ENCODE measurements at regions not wholly inside any gene's neighbourhood (a gene's known extent, or its start where the extent isn't known, plus 50 kb on each side); places are given as distances from the start of the nearest gene placed in this dataset.

GRCh38 chr18:34159691-34160185 lies 65.0 kb downstream of the NOL4 start:
- H3K27me3 ChIP-seq (replicated peaks in 2 of 5; ENCODE audit: control insufficient read depth in 4 of 5, insufficient read depth in 5 of 5, low read length in 4 of 5): peaks cover 0 to 51% (median 23%) of the 10 kb centered on the region in 5 experiments
- DNase-seq: no peak
- CTCF ChIA-PET: no interaction called here
- H3K36me3 ChIP-seq (ENCODE audit: control insufficient read depth in 4 of 4, insufficient read depth in 4 of 4, low read length in 3 of 4): no peaks in the 10 kb centered on the region
- 52% methylated on average over 11 of the region's 14 CpGs for WGBS (ENCODE audit: insufficient coverage)
- peaks cover 0 to 4% (median 0%) of the 10 kb centered on the region in 5 experiments for H3K9me3 ChIP-seq (ENCODE audit: control extremely low read depth in 1 of 5, control insufficient read depth in 4 of 5, insufficient read depth in 2 of 5, low read depth in 1 of 5, low read length in 4 of 5)
- peaks cover 0 to 7% (median 2%) of the 10 kb centered on the region in 4 experiments for H3K4me1 ChIP-seq (ENCODE audit: control extremely low read depth in 1 of 4, control insufficient read depth in 4 of 4, insufficient read depth in 4 of 4, low read length in 3 of 4)
- POLR2A ChIA-PET: no interaction called here
- no peak overlapping the region for H3K4me3 ChIP-seq (ENCODE audit: control insufficient read depth in 1 of 7, extremely low read depth in 1 of 7, insufficient read depth in 4 of 7, low read depth in 2 of 7, low read length in 6 of 7)
- H3K27ac ChIP-seq (ENCODE audit: insufficient read depth in 1 of 2, low read depth in 1 of 2, low read length in 2 of 2, poor library complexity in 1 of 2, severe bottlenecking in 2 of 2): no peak overlapping the region

GRCh38 chr18:34158881-34159690 lies 65.6 kb downstream of the NOL4 start:
- H3K27ac ChIP-seq (ENCODE audit: insufficient read depth in 1 of 2, low read depth in 1 of 2, low read length in 2 of 2, poor library complexity in 1 of 2, severe bottlenecking in 2 of 2): no peak overlapping the region
- H3K36me3 ChIP-seq (ENCODE audit: control insufficient read depth in 4 of 4, insufficient read depth in 4 of 4, low read length in 3 of 4): no peaks in the 10 kb centered on the region
- peaks cover 0 to 4% (median 0%) of the 10 kb centered on the region in 5 experiments for H3K9me3 ChIP-seq (ENCODE audit: control extremely low read depth in 1 of 5, control insufficient read depth in 4 of 5, insufficient read depth in 2 of 5, low read depth in 1 of 5, low read length in 4 of 5)
- ChIA-PET POLR2A (no interaction called here), CTCF (no interaction called here)
- H3K27me3 ChIP-seq (replicated peaks in 2 of 5; ENCODE audit: control insufficient read depth in 4 of 5, insufficient read depth in 5 of 5, low read length in 4 of 5): peaks cover 0 to 51% (median 23%) of the 10 kb centered on the region in 5 experiments
- peak overlapping the region in 2 of 7 experiments; percentile 33 to 38 for H3K4me3 ChIP-seq (ENCODE audit: control insufficient read depth in 1 of 7, extremely low read depth in 1 of 7, insufficient read depth in 4 of 7, low read depth in 2 of 7, low read length in 6 of 7)
- 1% methylated on average over 44 of the region's 54 CpGs for WGBS (ENCODE audit: insufficient coverage)
- DNase-seq: peak in 2 of 3 donors; percentile 3 to 8
- peaks cover 0 to 7% (median 2%) of the 10 kb centered on the region in 4 experiments for H3K4me1 ChIP-seq (ENCODE audit: control extremely low read depth in 1 of 4, control insufficient read depth in 4 of 4, insufficient read depth in 4 of 4, low read length in 3 of 4)

- Histone ChIP-seq H3K27me3 (replicated peaks in 2 of 5; ENCODE audit: control insufficient read depth in 4 of 5, insufficient read depth in 5 of 5, low read length in 4 of 5) (peaks cover 0 to 23% (median 13%) of the 10 kb centered on the region in 5 experiments), H3K4me3 (ENCODE audit: control insufficient read depth in 1 of 7, extremely low read depth in 1 of 7, insufficient read depth in 4 of 7, low read depth in 2 of 7, low read length in 6 of 7) (no peak overlapping the region), H3K9me3 (ENCODE audit: control extremely low read depth in 1 of 5, control insufficient read depth in 4 of 5, insufficient read depth in 2 of 5, low read depth in 1 of 5, low read length in 4 of 5) (peaks cover 0 to 1% (median 0%) of the 10 kb centered on the region in 5 experiments), H3K27ac (ENCODE audit: insufficient read depth in 1 of 2, low read depth in 1 of 2, low read length in 2 of 2, poor library complexity in 1 of 2, severe bottlenecking in 2 of 2) (no peak overlapping the region), H3K36me3 (ENCODE audit: control insufficient read depth in 4 of 4, insufficient read depth in 4 of 4, low read length in 3 of 4) (no peaks in the 10 kb centered on the region), H3K4me1 (ENCODE audit: control extremely low read depth in 1 of 4, control insufficient read depth in 4 of 4, insufficient read depth in 4 of 4, low read length in 3 of 4) (no peaks in the 10 kb centered on the region)
- peak in 2 of 3 donors; percentile 1 to 2 for DNase-seq
- no CpG with 5 or more reads among the region's 1 CpG for WGBS (ENCODE audit: insufficient coverage)
- POLR2A ChIA-PET: no interaction called here
- CTCF ChIA-PET: no interaction called here
These were observed 71.0 kb downstream of the NOL4 start for GRCh38 chr18:34153711-34154110.

GRCh38 chr18:34131006-34131405 lies 93.7 kb downstream of the NOL4 start:
- Histone ChIP-seq H3K4me3 (ENCODE audit: control insufficient read depth in 1 of 7, extremely low read depth in 1 of 7, insufficient read depth in 4 of 7, low read depth in 2 of 7, low read length in 6 of 7) (no peak overlapping the region), H3K4me1 (ENCODE audit: control extremely low read depth in 1 of 4, control insufficient read depth in 4 of 4, insufficient read depth in 4 of 4, low read length in 3 of 4) (no peaks in the 10 kb centered on the region), H3K36me3 (ENCODE audit: control insufficient read depth in 4 of 4, insufficient read depth in 4 of 4, low read length in 3 of 4) (no peaks in the 10 kb centered on the region), H3K27ac (ENCODE audit: insufficient read depth in 1 of 2, low read depth in 1 of 2, low read length in 2 of 2, poor library complexity in 1 of 2, severe bottlenecking in 2 of 2) (no peak overlapping the region), H3K9me3 (ENCODE audit: control extremely low read depth in 1 of 5, control insufficient read depth in 4 of 5, insufficient read depth in 2 of 5, low read depth in 1 of 5, low read length in 4 of 5) (no peaks in the 10 kb centered on the region), H3K27me3 (replicated peaks in 2 of 5; ENCODE audit: control insufficient read depth in 4 of 5, insufficient read depth in 5 of 5, low read length in 4 of 5) (peaks cover 0 to 2% (median 0%) of the 10 kb centered on the region in 5 experiments)
- no CpG with 5 or more reads among the region's 1 CpG for WGBS (ENCODE audit: insufficient coverage)
- POLR2A ChIA-PET: no interaction called here
- no peak for DNase-seq
- CTCF ChIA-PET: no interaction called here

GRCh38 chr18:34128436-34128835 lies 96.3 kb downstream of the NOL4 start:
- Histone ChIP-seq H3K9me3 (ENCODE audit: control extremely low read depth in 1 of 5, control insufficient read depth in 4 of 5, insufficient read depth in 2 of 5, low read depth in 1 of 5, low read length in 4 of 5) (no peaks in the 10 kb centered on the region), H3K27me3 (replicated peaks in 2 of 5; ENCODE audit: control insufficient read depth in 4 of 5, insufficient read depth in 5 of 5, low read length in 4 of 5) (peaks cover 0 to 2% (median 0%) of the 10 kb centered on the region in 5 experiments), H3K4me1 (ENCODE audit: control extremely low read depth in 1 of 4, control insufficient read depth in 4 of 4, insufficient read depth in 4 of 4, low read length in 3 of 4) (no peaks in the 10 kb centered on the region), H3K36me3 (ENCODE audit: control insufficient read depth in 4 of 4, insufficient read depth in 4 of 4, low read length in 3 of 4) (no peaks in the 10 kb centered on the region), H3K4me3 (ENCODE audit: control insufficient read depth in 1 of 7, extremely low read depth in 1 of 7, insufficient read depth in 4 of 7, low read depth in 2 of 7, low read length in 6 of 7) (no peak overlapping the region), H3K27ac (ENCODE audit: insufficient read depth in 1 of 2, low read depth in 1 of 2, low read length in 2 of 2, poor library complexity in 1 of 2, severe bottlenecking in 2 of 2) (no peak overlapping the region)
- ChIA-PET CTCF (no interaction called here), POLR2A (no interaction called here)
- no peak for DNase-seq

GRCh38 chr18:34126121-34126520 lies 98.6 kb downstream of the NOL4 start:
- DNase-seq: no peak
- ChIA-PET POLR2A (interaction anchor here (0.6 kb wide), 1 partner anchor 634 kb away, joined by 3 read pairs; no protein-coding TSS in a partner anchor), CTCF (interaction anchor here (1.0 kb wide), 1 partner anchor 197 kb away, joined by 4 read pairs; no protein-coding TSS in a partner anchor)
- Histone ChIP-seq H3K9me3 (ENCODE audit: control extremely low read depth in 1 of 5, control insufficient read depth in 4 of 5, insufficient read depth in 2 of 5, low read depth in 1 of 5, low read length in 4 of 5) (no peaks in the 10 kb centered on the region), H3K4me1 (ENCODE audit: control extremely low read depth in 1 of 4, control insufficient read depth in 4 of 4, insufficient read depth in 4 of 4, low read length in 3 of 4) (no peaks in the 10 kb centered on the region), H3K27ac (ENCODE audit: insufficient read depth in 1 of 2, low read depth in 1 of 2, low read length in 2 of 2, poor library complexity in 1 of 2, severe bottlenecking in 2 of 2) (no peak overlapping the region), H3K36me3 (ENCODE audit: control insufficient read depth in 4 of 4, insufficient read depth in 4 of 4, low read length in 3 of 4) (no peaks in the 10 kb centered on the region), H3K27me3 (replicated peaks in 2 of 5; ENCODE audit: control insufficient read depth in 4 of 5, insufficient read depth in 5 of 5, low read length in 4 of 5) (peaks cover 0 to 2% (median 0%) of the 10 kb centered on the region in 5 experiments), H3K4me3 (ENCODE audit: control insufficient read depth in 1 of 7, extremely low read depth in 1 of 7, insufficient read depth in 4 of 7, low read depth in 2 of 7, low read length in 6 of 7) (no peak overlapping the region)
- WGBS (ENCODE audit: insufficient coverage): no CpG with 5 or more reads among the region's 3 CpGs

- ChIA-PET POLR2A (no interaction called here), CTCF (interaction anchor here (0.6 to 2.5 kb wide), 6 partner anchors 10 to 666 kb away, joined by 3 to 10 read pairs (median 4); no protein-coding TSS in a partner anchor)
- no peaks in the 10 kb centered on the region for H3K27me3 ChIP-seq (replicated peaks in 2 of 5; ENCODE audit: control insufficient read depth in 4 of 5, insufficient read depth in 5 of 5, low read length in 4 of 5)
- no peaks in the 10 kb centered on the region for H3K9me3 ChIP-seq (ENCODE audit: control extremely low read depth in 1 of 5, control insufficient read depth in 4 of 5, insufficient read depth in 2 of 5, low read depth in 1 of 5, low read length in 4 of 5)
- DNase-seq: peak; percentile 34 to 64 (median 53)
- no peak overlapping the region for H3K27ac ChIP-seq (ENCODE audit: insufficient read depth in 1 of 2, low read depth in 1 of 2, low read length in 2 of 2, poor library complexity in 1 of 2, severe bottlenecking in 2 of 2)
- WGBS (ENCODE audit: insufficient coverage): 0% methylated on average over 1 of the region's 4 CpGs
- H3K36me3 ChIP-seq (ENCODE audit: control insufficient read depth in 4 of 4, insufficient read depth in 4 of 4, low read length in 3 of 4): no peaks in the 10 kb centered on the region
- no peak overlapping the region for H3K4me3 ChIP-seq (ENCODE audit: control insufficient read depth in 1 of 7, extremely low read depth in 1 of 7, insufficient read depth in 4 of 7, low read depth in 2 of 7, low read length in 6 of 7)
- no peaks in the 10 kb centered on the region for H3K4me1 ChIP-seq (ENCODE audit: control extremely low read depth in 1 of 4, control insufficient read depth in 4 of 4, insufficient read depth in 4 of 4, low read length in 3 of 4)
These were observed 101.9 kb downstream of the NOL4 start for GRCh38 chr18:34122724-34123334.
